ENCODE measurements at regions not wholly inside any gene's neighbourhood (a gene's known extent, or its start where the extent isn't known, plus 50 kb on each side); places are given as distances from the start of the nearest gene placed in this dataset.

- TF ChIP-seq CTCF (IDR thresholded peaks at IDR 0.05; ENCODE audit: poor library complexity, severe bottlenecking), result no peak
- no peak for TF ChIP-seq MXI1 (conservative IDR thresholded peaks at IDR 0.05; ENCODE audit: poor library complexity, severe bottlenecking)
- no peak for TF ChIP-seq EP300 (conservative IDR thresholded peaks at IDR 0.05; ENCODE audit: poor library complexity, severe bottlenecking)
- TF ChIP-seq TAF1 (IDR thresholded peaks at IDR 0.05; ENCODE audit: low read depth), result no peak
- no peak for TF ChIP-seq REST (IDR thresholded peaks at IDR 0.05; ENCODE audit: borderline replicate concordance)
- no peak for TF ChIP-seq POLR2AphosphoS5 (IDR thresholded peaks at IDR 0.05)
- no peak for TF ChIP-seq RAD21 (conservative IDR thresholded peaks at IDR 0.05)
These were observed 219.6 kb downstream of the MRPL39 start for GRCh38 chr21:25387665-25388064.

Measured in neural cell (in vitro differentiated cells).